ENCODE measurements at regions not wholly inside any gene's neighbourhood (a gene's known extent, or its start where the extent isn't known, plus 50 kb on each side); places are given as distances from the start of the nearest gene placed in this dataset.
"Not testable (repeated sequence)": the region's sequence is repeated elsewhere in the genome, so short reads cannot be mapped to it uniquely, and the experiment has no call there.

- no peak for DNase-seq
Observed at GRCh38 chr4:124939908-124940307, 227.4 kb upstream of the ANKRD50 start.

- no peak for DNase-seq
Observed at GRCh38 chr4:124938836-124939235, 226.3 kb upstream of the ANKRD50 start.

DNA sequence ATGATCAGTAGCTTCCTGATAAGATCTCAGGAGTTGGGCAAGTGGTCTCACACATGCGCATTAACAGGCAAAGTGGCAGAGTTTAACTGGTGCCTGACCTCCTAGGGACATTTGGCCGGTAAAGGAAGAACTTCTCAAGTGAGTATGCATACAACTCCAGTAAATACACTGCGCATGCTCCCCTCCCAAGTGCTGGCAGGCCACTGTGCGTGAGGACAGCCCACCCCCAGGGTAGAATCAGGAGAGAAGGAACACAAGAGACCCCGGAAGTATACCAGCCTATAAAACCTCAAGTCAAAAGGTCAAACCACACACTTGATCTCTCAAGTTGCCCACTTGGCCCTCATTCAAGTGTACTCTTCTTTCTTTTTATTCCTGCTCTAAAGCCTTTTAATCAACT, 225.5 kb upstream of the ANKRD50 start:
- DNase-seq = no peak

DNA sequence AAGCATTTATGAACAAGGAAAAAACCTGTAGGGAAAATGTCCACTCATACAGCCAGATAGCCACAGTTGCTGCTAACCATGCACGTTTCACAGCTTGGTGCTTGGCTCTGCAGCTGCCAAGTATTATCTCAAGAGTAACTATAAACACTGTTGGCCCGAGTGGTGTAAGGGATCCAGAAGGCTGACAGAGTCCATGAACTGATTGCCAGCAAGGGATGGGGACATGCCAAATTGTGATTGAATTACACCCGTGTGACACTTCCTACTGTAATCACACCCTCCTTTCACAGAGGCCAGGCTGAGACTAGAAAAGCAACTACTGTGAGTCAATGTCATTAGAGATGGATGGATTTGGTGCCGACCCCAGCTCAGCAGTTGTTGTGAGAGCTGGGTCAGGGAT, 223.9 kb upstream of the ANKRD50 start:
- no peak for DNase-seq

DNA sequence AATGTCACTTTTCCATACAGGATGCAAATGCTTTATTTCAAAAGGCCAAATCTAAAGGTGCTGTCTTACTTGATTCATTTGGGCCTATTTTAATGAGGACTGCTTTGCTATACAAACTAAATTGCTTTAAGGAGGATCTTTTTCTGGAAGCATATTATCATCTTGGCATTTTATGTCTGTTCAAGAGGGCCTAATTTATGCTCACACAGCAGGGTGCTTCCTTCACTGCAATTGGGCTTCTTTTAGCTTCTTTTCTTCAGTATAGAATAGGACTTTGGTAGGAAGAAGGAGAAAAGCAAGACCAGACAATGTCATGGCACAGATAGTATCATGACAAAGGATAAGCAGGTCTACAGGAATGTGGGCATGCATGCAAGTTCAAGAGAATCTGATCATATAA, 222.4 kb upstream of the ANKRD50 start:
- DNase-seq = no peak

DNA sequence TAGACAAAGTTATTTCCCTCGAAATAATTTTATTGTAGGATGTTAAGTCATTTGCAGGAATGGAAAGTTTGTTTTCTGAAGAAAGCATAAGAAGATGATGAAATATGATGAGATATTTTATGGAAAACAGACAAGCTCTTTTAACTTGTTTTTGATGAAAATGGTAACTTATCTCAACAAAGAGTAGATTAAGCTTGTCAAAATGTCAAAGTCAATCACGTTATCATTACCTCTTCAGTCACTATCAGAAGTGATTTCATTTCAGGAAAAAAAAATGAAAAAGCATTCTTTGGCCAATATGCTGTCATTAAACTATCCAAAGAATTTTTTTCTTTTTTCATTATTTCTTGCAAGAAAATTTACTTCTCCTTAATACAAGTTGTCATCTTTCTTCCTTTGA, 221.0 kb upstream of the ANKRD50 start:
- no peak for DNase-seq

- DNase-seq = no peak
Observed at GRCh38 chr4:124932447-124932846, 219.9 kb upstream of the ANKRD50 start.

GRCh38 chr4:124931050-124931449, 218.5 kb upstream of the ANKRD50 start:
- no peak for DNase-seq

DNA sequence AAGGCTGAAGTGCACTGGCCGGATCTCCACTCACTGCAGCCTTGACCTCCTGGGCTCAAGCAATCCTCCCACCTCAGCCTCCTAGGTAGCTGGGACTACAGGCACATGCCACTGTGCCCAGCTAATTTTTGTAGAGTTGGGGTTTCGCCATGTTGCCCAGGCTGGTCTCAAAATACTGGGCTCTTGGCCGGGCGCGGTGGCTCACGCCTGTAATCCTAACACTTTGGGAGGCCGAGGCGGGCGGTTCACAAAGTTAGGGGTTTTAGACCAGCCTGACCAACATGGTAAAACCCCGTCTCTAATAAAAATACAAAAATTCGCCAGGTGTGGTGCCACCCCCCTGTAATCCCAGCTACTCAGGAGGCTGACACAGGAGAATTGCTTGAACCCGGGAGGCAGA, 210.2 kb upstream of the ANKRD50 start:
- DNase-seq = not testable (repeated sequence)

DNA sequence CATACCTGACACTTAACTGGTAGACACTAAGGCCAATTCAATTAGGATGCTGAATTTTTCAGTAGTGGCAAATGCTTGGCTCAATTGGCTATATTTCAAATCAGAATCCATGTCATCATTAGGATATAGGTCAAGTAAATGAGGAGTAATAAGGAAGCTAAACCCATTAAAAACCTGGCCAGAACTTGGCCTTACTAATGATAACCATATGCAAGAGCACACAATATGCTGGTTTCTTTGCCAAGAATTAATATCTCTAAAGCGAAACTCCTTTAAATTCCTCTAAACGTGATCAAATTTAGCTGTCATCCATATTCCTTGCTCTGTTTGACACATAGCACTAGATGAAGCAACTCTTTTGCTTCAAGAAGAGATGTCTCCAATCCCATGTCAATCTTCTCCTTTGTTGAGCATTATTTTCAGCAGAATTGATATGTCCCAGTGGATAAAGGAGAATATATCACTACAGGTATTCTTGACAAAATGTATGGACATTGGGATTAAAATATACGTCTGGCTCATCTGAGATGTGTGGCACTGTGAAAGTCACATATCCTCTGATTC, 206.1 kb upstream of the ANKRD50 start:
- DNase-seq = no peak

- no peak for DNase-seq
Observed at GRCh38 chr4:124915073-124915472, 202.5 kb upstream of the ANKRD50 start.

DNA sequence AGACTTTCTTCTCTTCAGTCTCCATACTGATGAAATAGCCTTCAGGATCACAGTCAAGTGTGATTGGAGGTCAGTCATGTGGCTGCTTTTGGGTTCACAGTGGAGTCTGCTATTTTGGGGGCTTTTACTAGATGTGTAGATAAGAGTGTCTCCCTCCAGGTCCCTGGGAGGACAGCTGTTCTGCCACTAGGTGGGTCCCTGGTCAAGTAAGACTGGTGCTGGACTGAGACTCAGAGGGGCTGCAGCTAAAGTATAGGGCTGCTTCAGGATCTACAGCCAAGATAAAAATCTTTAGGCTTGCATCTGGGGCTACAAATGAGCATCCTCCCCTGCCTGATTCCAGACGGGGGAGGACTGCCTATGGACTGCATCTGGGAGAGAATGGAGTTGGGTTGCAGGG, 200.7 kb upstream of the ANKRD50 start:
- no peak for DNase-seq

DNA sequence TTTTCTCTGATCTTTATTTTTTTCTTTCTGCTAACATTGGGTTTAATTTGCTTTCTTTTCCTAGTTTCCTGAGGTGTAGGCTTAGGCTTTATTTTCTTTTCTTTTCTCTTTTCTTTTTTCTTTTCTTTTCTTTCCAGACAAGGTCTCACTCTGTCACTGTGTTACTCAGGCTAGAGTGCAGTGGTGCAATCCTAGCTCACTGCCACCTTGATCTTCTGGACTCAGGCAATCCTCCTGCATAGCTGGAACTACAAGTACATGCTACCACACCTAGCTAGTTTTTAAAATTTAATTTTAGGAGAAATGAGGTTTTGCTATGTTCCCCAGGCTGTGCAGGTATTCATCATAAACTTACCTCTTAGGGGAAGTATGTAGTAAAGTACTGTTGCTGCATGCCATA, 197.8 kb upstream of the ANKRD50 start:
- no peak for DNase-seq

DNA sequence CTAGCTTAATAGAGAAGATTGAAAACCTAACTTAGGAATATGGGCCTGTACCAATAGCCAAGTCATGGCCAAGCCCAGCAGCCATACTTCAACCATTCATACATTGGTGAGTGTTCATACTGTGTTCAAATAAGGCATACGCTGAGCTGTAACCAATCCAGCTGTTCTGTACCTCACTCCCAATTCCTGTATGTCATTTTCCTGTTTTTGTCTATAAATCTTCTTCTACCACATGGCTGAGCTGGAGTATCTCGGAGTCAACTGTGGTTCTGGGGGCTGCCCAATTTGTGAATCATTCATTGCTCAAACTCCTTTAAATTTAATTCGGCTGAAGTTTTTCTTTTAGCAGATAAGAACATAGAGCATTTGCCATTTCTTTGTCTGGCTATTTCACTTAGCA, 195.3 kb upstream of the ANKRD50 start:
- no peak for DNase-seq

GRCh38 chr4:124905441-124905840, 192.9 kb upstream of the ANKRD50 start:
- no peak for DNase-seq

DNA sequence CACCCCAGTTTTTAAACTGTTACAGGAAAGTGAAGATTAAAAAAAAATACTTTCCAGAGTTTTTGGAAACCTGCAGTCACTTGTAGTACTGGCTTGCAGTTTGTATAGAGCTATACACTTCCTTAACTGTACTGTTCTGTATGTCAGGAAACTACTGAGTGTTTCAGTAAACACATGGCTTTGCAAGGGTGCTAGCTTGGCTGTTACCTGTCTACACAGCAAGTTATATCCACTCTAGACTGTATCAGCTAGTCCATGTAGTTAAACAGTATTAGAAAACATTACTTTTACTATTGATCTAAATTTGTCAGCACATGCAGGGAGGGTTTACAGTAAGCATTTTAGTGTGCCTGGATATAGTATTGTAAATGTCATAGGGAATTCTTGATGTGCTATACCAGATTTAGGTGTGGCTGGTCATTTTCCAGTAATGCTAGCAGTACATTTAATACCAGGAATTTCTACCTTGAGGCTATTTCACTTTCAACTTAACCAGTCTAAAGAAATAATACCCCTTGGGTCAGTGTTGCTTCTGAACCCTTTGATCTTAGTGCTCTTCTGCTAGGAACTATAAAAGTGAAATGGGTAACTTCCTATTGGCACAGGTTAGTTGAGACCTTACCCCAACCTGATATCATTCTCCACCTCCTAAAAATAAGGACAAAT, 192.3 kb upstream of the ANKRD50 start:
- no peak for DNase-seq

GRCh38 chr4:124903995-124904722, 191.6 kb upstream of the ANKRD50 start:
- no peak for DNase-seq

GRCh38 chr4:124902001-124902515, 189.5 kb upstream of the ANKRD50 start:
- DNase-seq = no peak

DNA sequence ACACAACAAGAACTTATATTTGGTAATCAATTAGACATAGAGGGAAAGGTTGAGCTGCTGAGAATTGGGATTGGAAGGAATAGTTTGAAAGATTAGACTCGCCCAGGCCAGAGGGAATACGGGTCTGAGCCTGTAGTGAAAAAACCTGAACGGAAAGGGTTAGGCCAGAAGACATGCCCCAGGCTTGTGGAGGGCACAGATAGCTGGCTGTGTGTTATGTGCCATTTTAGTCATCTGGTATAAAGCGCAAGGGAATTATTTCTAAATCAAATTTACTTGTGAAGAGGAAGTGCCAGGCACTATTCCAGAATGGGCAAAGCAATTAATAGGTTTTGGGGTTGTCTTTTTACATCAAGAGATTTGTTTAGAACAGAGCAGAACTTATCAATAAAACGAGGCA, 187.5 kb upstream of the ANKRD50 start:
- DNase-seq = no peak

GRCh38 chr4:124890522-124890921, 178.0 kb upstream of the ANKRD50 start:
- no peak for DNase-seq

DNA sequence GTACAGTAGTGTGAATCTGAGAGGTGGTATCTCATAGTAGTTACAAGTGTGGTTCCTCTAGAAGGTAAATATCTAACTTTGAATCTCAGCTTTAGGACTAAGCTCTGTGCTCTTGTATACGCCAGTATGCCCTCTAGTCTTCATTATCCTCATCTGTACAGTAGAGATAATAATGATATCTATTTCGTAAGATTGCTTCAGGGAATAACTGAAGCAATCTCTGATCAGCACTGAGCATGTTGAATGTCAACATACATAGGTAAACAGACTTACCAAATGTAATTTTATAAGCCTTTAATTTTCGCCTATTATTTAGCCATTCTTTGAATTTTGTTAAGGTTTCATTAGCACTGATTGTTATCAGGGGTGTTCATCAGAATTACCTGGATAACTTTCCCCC, 175.2 kb upstream of the ANKRD50 start:
- DNase-seq = no peak

- no peak for DNase-seq
Observed at GRCh38 chr4:124884316-124884715, 171.8 kb upstream of the ANKRD50 start.

DNA sequence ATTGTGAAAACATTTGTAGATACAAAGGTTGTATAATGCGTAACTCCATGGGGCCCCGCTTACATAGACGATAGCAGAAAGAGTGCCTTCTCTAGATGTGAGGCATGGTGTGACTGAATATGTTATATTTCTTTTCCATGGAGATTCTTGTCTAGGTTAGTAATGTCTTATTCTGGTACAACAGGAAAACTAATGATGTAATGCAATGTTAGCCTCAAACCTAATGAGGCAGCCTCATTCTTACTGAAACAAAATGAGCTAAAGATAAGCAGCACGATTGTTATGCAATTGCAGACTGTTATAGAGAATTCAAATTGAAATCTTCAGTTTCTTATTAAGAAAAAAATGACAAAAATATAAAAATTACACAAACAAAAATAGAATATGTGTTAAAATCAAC, 171.1 kb upstream of the ANKRD50 start:
- DNase-seq = no peak

- DNase-seq = no peak
Observed at GRCh38 chr4:124879195-124879594, 166.7 kb upstream of the ANKRD50 start.

- DNase-seq = no peak
Observed at GRCh38 chr4:124874172-124874450, 161.6 kb upstream of the ANKRD50 start.

All from activated CD4-positive, alpha-beta T cell treated with anti-CD3 and anti-CD28 coated beads, Interleukin-2, Interleukin-6, amounts not matched to agents 100 ng/mL and 50 ng/mL, durations not matched to agents 16 hours and 8 hours (primary cell).